Natural killer cell (primary cell): ENCODE measurements at regions not wholly inside any gene's neighbourhood (a gene's known extent, or its start where the extent isn't known, plus 50 kb on each side); places are given as distances from the start of the nearest gene placed in this dataset.

Experiments used
- ATAC-seq, 3 donors: fragments of 150-1000 bp in 2 of 3; fragments of 200-7000 bp in 1 of 3; cut with Tn5 transposase; 1 replicate in 1 of 3; 2 replicates in 2 of 3; pipeline ENCODE4 v1.10.0; 2021; ENCODE audit warnings: mild to moderate bottlenecking in 2 of 3, moderate library complexity in 2 of 3
- DNase-seq, 2 donors: peaks; one replicate each; pipeline versions ENCODE4 v3.0.0 to v3.0.0-alpha.2; 2013 to 2021; ENCODE audit warnings: mixed read lengths in 1 of 2
- H3K27ac ChIP-seq: one replicate; pipeline ENCODE4 v1.5.1; 2013; ENCODE audit warnings: mild to moderate bottlenecking, low read length
- H3K27me3 ChIP-seq: one replicate; pipeline ENCODE4 v1.6.1; 2013; ENCODE audit warnings: low read length; ENCODE audit not compliant: control insufficient read depth, insufficient read depth
- H3K36me3 ChIP-seq: one replicate; pipeline ENCODE4 v1.6.1; 2013; ENCODE audit warnings: low read length; ENCODE audit not compliant: control insufficient read depth, insufficient read depth
- H3K4me1 ChIP-seq: one replicate; pipeline ENCODE4 v1.6.1; 2013; ENCODE audit warnings: low read length; ENCODE audit not compliant: control insufficient read depth, insufficient read depth
- H3K4me3 ChIP-seq: one replicate; pipeline ENCODE4 v1.5.1; 2013; ENCODE audit warnings: low read length
- H3K9me3 ChIP-seq: one replicate; pipeline ENCODE4 v1.6.1; 2013; ENCODE audit warnings: low read length; ENCODE audit not compliant: control insufficient read depth, insufficient read depth
- H3K27ac Mint-ChIP-seq, 2 donors: one replicate each; pipeline ENCODE4 v1.8.0; 2022; ENCODE audit warnings: mild to moderate bottlenecking in 2 of 2, mixed read lengths in 2 of 2, moderate library complexity in 1 of 2
- H3K27me3 Mint-ChIP-seq, 2 donors: one replicate each; pipeline ENCODE4 v1.8.0; 2022; ENCODE audit warnings: low read depth in 2 of 2, mixed read lengths in 2 of 2
- H3K36me3 Mint-ChIP-seq: one replicate; pipeline ENCODE4 v1.8.0; 2022; ENCODE audit warnings: mixed read lengths
- H3K4me1 Mint-ChIP-seq, 2 donors: one replicate each; pipeline ENCODE4 v1.8.0; 2022; ENCODE audit warnings: mixed read lengths in 2 of 2
- H3K4me3 Mint-ChIP-seq: one replicate; pipeline ENCODE4 v1.8.0; 2022; ENCODE audit warnings: mild to moderate bottlenecking, moderate library complexity, mixed read lengths
- H3K9me3 Mint-ChIP-seq, 2 donors: one replicate each; pipeline ENCODE4 v1.8.0; 2022; ENCODE audit warnings: mixed read lengths in 2 of 2
- CTCF ChIP-seq: fragments of 200-600 bp; IDR thresholded peaks from one replicate; pipeline ENCODE4 v1.8.0; 2022; ENCODE audit warnings: antibody characterized with exemption
- WGBS: methylation state at CpG from one replicate; pipeline ENCODE4 v1.1.7; 2013; ENCODE audit warnings: missing lambda C conversion rate; ENCODE audit not compliant: insufficient coverage; 5-methylcytosine and 5-hydroxymethylcytosine counted together
- intact Hi-C: fragments of 100-400 bp; cut with micrococcal nuclease; formaldehyde crosslinking; loops from one replicate; pipeline ENCODE4 v1.14.2; 2022

GRCh38 chr6:78554341-78554740 is 313.0 kb upstream of the IRAK1BP1 start:
- no peaks in the 10 kb centered on the region for H3K27me3 Mint-ChIP-seq
- WGBS: 79% methylated on average over 2 of the region's 2 CpGs
- intact Hi-C loops: no loop called here
- no peak for DNase-seq
- H3K4me3 ChIP-seq: no peak overlapping the region
- H3K9me3 Mint-ChIP-seq: peaks cover 18 to 24% of the 10 kb centered on the region in 2 donors
- no peak overlapping the region for H3K27ac Mint-ChIP-seq
- H3K27ac ChIP-seq: no peak overlapping the region
- ATAC-seq: no peak
- TF ChIP-seq CTCF: no peak
- H3K9me3 ChIP-seq: peaks cover 7% of the 10 kb centered on the region
- H3K36me3 ChIP-seq: no peaks in the 10 kb centered on the region
- H3K4me1 ChIP-seq: no peaks in the 10 kb centered on the region
- H3K4me3 Mint-ChIP-seq: no peak overlapping the region
- no peaks in the 10 kb centered on the region for H3K27me3 ChIP-seq
- H3K36me3 Mint-ChIP-seq: peaks cover 10% of the 10 kb centered on the region
- no peaks in the 10 kb centered on the region for H3K4me1 Mint-ChIP-seq

- no peak overlapping the region for H3K4me3 ChIP-seq
- no peak for TF ChIP-seq CTCF
- no peaks in the 10 kb centered on the region for H3K27me3 Mint-ChIP-seq
These were observed 308.3 kb upstream of the IRAK1BP1 start for GRCh38 chr6:78559056-78559455.

GRCh38 chr6:78561015-78561414 is 306.3 kb upstream of the IRAK1BP1 start:
- no peak for TF ChIP-seq CTCF
- ATAC-seq (no peak), DNase-seq (no peak)
- Histone ChIP-seq H3K4me3 (no peak overlapping the region), H3K9me3 (peaks cover 7% of the 10 kb centered on the region), H3K36me3 (no peaks in the 10 kb centered on the region), H3K4me1 (no peaks in the 10 kb centered on the region), H3K27me3 (no peaks in the 10 kb centered on the region), H3K27ac (no peak overlapping the region)
- no peaks in the 10 kb centered on the region for H3K4me1 Mint-ChIP-seq
- intact Hi-C loops: no loop called here
- H3K36me3 Mint-ChIP-seq: no peaks in the 10 kb centered on the region
- H3K27ac Mint-ChIP-seq: no peak overlapping the region
- no peak overlapping the region for H3K4me3 Mint-ChIP-seq
- no peaks in the 10 kb centered on the region for H3K27me3 Mint-ChIP-seq
- H3K9me3 Mint-ChIP-seq: peaks cover 18 to 19% of the 10 kb centered on the region in 2 donors

More at GRCh38 chr6:78559056-78559455, 308.3 kb upstream of the IRAK1BP1 start:
- Histone ChIP-seq H3K27ac (no peak overlapping the region), H3K9me3 (peaks cover 7% of the 10 kb centered on the region), H3K4me1 (no peaks in the 10 kb centered on the region), H3K27me3 (no peaks in the 10 kb centered on the region), H3K36me3 (no peaks in the 10 kb centered on the region)
- no peak for ATAC-seq
- no peak overlapping the region for H3K27ac Mint-ChIP-seq
- no peak overlapping the region for H3K4me3 Mint-ChIP-seq
- 72% methylated on average over 3 of the region's 3 CpGs for WGBS
- intact Hi-C loops: no loop called here
- peaks cover 17 to 22% of the 10 kb centered on the region in 2 donors for H3K9me3 Mint-ChIP-seq
- no peaks in the 10 kb centered on the region for H3K4me1 Mint-ChIP-seq
- DNase-seq: no peak
- H3K36me3 Mint-ChIP-seq: no peaks in the 10 kb centered on the region

GRCh38 chr6:78565997-78566396 is 301.4 kb upstream of the IRAK1BP1 start:
- Mint-ChIP-seq H3K36me3 (peaks cover 6% of the 10 kb centered on the region), H3K27ac (no peak overlapping the region), H3K27me3 (no peaks in the 10 kb centered on the region), H3K9me3 (peaks cover 15 to 20% of the 10 kb centered on the region in 2 donors), H3K4me1 (no peaks in the 10 kb centered on the region), H3K4me3 (no peak overlapping the region)
- H3K4me1 ChIP-seq: no peaks in the 10 kb centered on the region
- ATAC-seq (no peak), DNase-seq (no peak)
- H3K27me3 ChIP-seq: no peaks in the 10 kb centered on the region
- peaks cover 3% of the 10 kb centered on the region for H3K9me3 ChIP-seq
- no peak for TF ChIP-seq CTCF
- H3K36me3 ChIP-seq: no peaks in the 10 kb centered on the region
- intact Hi-C loops: no loop called here
- H3K27ac ChIP-seq: no peak overlapping the region
- no peak overlapping the region for H3K4me3 ChIP-seq
- 93% methylated on average over 2 of the region's 2 CpGs for WGBS
